MCF 10A (cell line): ENCODE measurements at regions not wholly inside any gene's neighbourhood (a gene's known extent, or its start where the extent isn't known, plus 50 kb on each side); places are given as distances from the start of the nearest gene placed in this dataset.
A peak's percentile ranks its signal among the peaks of the same experiment; 100 is the strongest.

ENCODE experiments used
- BruUV-seq: library from RNA; stranded (reverse); fragments of 400-500 nt; replicated peaks from 2 replicates; lab custom pipeline; 2021; lab: Mats Ljungman, UMichigan
- CTCF ChIA-PET: fragments of 300-600 bp; sonication (Branson Sonifier 250); formaldehyde crosslinking; extraction: SDS; loops from one replicate; lab custom pipeline; 2021; ENCODE audit warnings: antibody characterized with exemption, inconsistent platforms; lab: Yijun Ruan, JAX
- POLR2A ChIA-PET: fragments of 300-600, 350-650 bp; sonication (Branson Sonifier 250); formaldehyde crosslinking; extraction: SDS; loops from one replicate; lab custom pipeline; 2020; ENCODE audit warnings: antibody characterized with exemption, inconsistent platforms; lab: Yijun Ruan, JAX
- DNase-seq: peaks from one replicate; pipeline ENCODE4 v3.0.0-alpha.2; 2018; ENCODE audit not compliant: unreplicated experiment
- H3K27ac Mint-ChIP-seq: one replicate; pipeline ENCODE4 v1.8.0; 2022; ENCODE audit warnings: mild to moderate bottlenecking, low read depth, mixed read lengths; ENCODE audit not compliant: unreplicated experiment
- H3K27me3 Mint-ChIP-seq: one replicate; pipeline ENCODE4 v1.8.0; 2022; ENCODE audit warnings: mixed read lengths; ENCODE audit not compliant: insufficient read depth, unreplicated experiment
- H3K36me3 Mint-ChIP-seq: one replicate; pipeline ENCODE4 v1.8.0; 2022; ENCODE audit warnings: mild to moderate bottlenecking, moderate library complexity, mixed read lengths; ENCODE audit not compliant: insufficient read depth, unreplicated experiment
- H3K4me1 Mint-ChIP-seq: one replicate; pipeline ENCODE4 v1.8.0; 2022; ENCODE audit warnings: mixed read lengths; ENCODE audit not compliant: insufficient read depth, unreplicated experiment
- H3K4me3 Mint-ChIP-seq: one replicate; pipeline ENCODE4 v1.8.0; 2022; ENCODE audit warnings: mild to moderate bottlenecking, moderate library complexity, mixed read lengths; ENCODE audit not compliant: unreplicated experiment
- H3K9me3 Mint-ChIP-seq: one replicate; pipeline ENCODE4 v1.8.0; 2022; ENCODE audit warnings: mixed read lengths; ENCODE audit not compliant: unreplicated experiment
- intact Hi-C: fragments of 100-400 bp; cut with micrococcal nuclease; formaldehyde crosslinking; loops from 2 replicates; pipeline ENCODE4 v1.14.1; 2022
- TF ChIP-seq, protein P1 (sequence below): fragments of 200-600 bp; IDR thresholded peaks from one replicate; pipeline ENCODE4 v1.8.0; 2022; ENCODE audit warnings: antibody characterized with exemption, mild to moderate bottlenecking; ENCODE audit not compliant: unreplicated experiment

DNA sequence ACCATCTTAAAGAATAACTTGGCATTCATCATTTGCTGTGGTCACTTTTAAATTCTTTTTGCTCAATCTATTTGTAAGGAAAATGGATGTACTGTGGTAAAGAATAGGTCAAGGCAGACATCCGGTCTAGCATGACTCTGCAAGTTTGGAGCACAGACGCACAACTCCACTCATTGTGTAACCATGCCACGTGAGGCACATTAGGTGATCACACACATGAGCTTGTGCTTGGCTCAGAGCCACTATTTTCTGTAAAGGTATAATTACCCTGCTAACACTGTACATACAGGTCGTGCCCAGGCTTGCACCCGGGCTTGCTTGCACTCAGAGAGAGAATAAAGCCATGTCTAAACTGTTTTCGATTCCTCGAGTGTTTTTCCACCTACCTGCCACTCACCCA, 1289.1 kb upstream of the ADGRB3 start:
- Mint-ChIP-seq H3K4me3 (no peak overlapping the region), H3K4me1 (peaks cover 10% of the 10 kb centered on the region), H3K27ac (peak overlapping the region; percentile 90), H3K9me3 (no peaks in the 10 kb centered on the region), H3K36me3 (peaks cover 6% of the 10 kb centered on the region), H3K27me3 (no peaks in the 10 kb centered on the region)
- CTCF ChIA-PET = no interaction called here
- DNase-seq = peak; percentile 89
- TF ChIP-seq, protein P1, sequence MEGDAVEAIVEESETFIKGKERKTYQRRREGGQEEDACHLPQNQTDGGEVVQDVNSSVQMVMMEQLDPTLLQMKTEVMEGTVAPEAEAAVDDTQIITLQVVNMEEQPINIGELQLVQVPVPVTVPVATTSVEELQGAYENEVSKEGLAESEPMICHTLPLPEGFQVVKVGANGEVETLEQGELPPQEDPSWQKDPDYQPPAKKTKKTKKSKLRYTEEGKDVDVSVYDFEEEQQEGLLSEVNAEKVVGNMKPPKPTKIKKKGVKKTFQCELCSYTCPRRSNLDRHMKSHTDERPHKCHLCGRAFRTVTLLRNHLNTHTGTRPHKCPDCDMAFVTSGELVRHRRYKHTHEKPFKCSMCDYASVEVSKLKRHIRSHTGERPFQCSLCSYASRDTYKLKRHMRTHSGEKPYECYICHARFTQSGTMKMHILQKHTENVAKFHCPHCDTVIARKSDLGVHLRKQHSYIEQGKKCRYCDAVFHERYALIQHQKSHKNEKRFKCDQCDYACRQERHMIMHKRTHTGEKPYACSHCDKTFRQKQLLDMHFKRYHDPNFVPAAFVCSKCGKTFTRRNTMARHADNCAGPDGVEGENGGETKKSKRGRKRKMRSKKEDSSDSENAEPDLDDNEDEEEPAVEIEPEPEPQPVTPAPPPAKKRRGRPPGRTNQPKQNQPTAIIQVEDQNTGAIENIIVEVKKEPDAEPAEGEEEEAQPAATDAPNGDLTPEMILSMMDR = no peak
- POLR2A ChIA-PET = no interaction called here
- no TSS peak for BruUV-seq
- intact Hi-C loops = no loop called here

DNA sequence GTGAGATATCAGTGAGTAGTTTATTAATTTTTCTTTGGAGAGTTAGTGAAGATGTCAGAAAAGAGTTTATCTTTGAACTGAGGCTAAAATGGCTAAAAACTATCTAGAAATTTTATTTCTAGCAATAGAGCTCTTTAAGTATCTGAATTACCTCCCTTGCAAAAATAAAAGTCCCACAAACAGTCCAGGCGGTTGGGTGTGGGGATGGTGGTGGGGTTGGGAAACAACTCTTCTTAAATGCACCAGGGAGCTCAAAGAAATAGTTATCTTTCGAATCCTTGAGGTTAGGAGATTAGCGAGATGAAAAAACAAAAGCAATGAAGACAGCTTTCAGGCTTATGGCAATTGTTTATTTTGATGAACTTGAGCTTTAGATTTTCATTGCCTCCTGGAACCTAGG, 1299.1 kb upstream of the ADGRB3 start:
- no peak for DNase-seq
- H3K4me1 Mint-ChIP-seq = no peaks in the 10 kb centered on the region
- H3K9me3 Mint-ChIP-seq = peaks cover 9% of the 10 kb centered on the region
- ChIA-PET CTCF (no interaction called here), POLR2A (interaction anchor here (1.0 kb wide), 2 partner anchors 12 to 216 kb away, joined by 4 to 6 read pairs; no protein-coding TSS in a partner anchor)
- no TSS peak for BruUV-seq
- TF ChIP-seq, protein P1 = no peak
- H3K27me3 Mint-ChIP-seq = no peaks in the 10 kb centered on the region
- no peaks in the 10 kb centered on the region for H3K36me3 Mint-ChIP-seq
- H3K27ac Mint-ChIP-seq = no peak overlapping the region
- no peak overlapping the region for H3K4me3 Mint-ChIP-seq
- intact Hi-C loops = no loop called here

DNA sequence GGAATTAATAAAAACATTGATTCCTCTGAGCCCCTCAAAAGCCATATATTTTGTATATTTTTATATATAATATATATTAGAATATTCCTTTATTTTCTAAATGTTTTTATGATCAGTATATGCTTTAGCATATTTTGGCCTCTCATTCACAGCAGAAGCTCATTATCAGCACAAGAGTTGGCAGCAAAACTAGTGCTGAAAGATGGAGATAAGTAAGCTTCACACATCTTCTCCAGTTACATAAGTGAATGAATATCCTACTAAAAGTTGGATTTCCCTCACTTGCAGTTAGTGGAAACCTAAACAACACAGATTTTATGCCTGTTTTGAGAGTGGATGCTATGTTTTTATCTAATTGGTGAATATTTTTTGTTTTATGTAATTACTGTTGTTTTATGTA, 1303.8 kb upstream of the ADGRB3 start:
- intact Hi-C loops = no loop called here
- POLR2A ChIA-PET = no interaction called here
- BruUV-seq = no TSS peak

DNA sequence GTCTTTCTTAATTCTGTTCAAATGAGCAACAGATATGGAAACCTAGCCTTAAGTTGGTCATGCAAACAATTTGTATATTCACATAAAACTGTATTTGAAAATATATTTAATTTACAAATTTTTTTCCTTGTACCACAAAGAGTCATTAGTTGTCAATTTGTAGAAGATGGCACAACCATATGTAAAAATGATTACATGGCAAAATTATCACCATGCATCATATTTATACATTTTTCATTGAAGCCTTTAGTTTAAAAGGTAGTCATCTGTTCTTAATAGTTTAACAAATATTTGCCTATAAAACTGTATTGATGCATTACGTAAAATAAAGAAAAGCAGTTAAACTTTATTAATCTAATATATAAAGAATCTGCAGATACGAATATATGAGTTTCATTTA, 1306.8 kb upstream of the ADGRB3 start:
- H3K27ac Mint-ChIP-seq = no peak overlapping the region
- no peaks in the 10 kb centered on the region for H3K4me1 Mint-ChIP-seq
- no peak for DNase-seq
- TF ChIP-seq, protein P1 = no peak
- POLR2A ChIA-PET = no interaction called here
- H3K4me3 Mint-ChIP-seq = no peak overlapping the region
- H3K27me3 Mint-ChIP-seq = no peaks in the 10 kb centered on the region
- BruUV-seq = no TSS peak
- intact Hi-C loops = no loop called here
- no peaks in the 10 kb centered on the region for H3K9me3 Mint-ChIP-seq
- CTCF ChIA-PET = no interaction called here
- no peaks in the 10 kb centered on the region for H3K36me3 Mint-ChIP-seq

More for the DNA sequence above, 1303.8 kb upstream of the ADGRB3 start:
- no peaks in the 10 kb centered on the region for H3K9me3 Mint-ChIP-seq
- H3K4me3 Mint-ChIP-seq = no peak overlapping the region
- H3K27me3 Mint-ChIP-seq = no peaks in the 10 kb centered on the region
- H3K36me3 Mint-ChIP-seq = no peaks in the 10 kb centered on the region
- no peak overlapping the region for H3K27ac Mint-ChIP-seq
- TF ChIP-seq, protein P1 = no peak
- CTCF ChIA-PET = no interaction called here
- DNase-seq = no peak
- no peaks in the 10 kb centered on the region for H3K4me1 Mint-ChIP-seq
